K562 (cell line): ENCODE measurements at regions not wholly inside any gene's neighbourhood (a gene's known extent, or its start where the extent isn't known, plus 50 kb on each side); places are given as distances from the start of the nearest gene placed in this dataset.

ENCODE experiments used
- COPS2 ChIP-seq: fragments of 450-650 bp; conservative IDR thresholded peaks from 2 replicates; pipeline ENCODE4 v1.6.1; 2016; ENCODE audit warnings: mild to moderate bottlenecking, moderate library complexity
- CTBP1 ChIP-seq: fragments of 450-650 bp; IDR thresholded peaks from 2 replicates; pipeline ENCODE4 v1.6.1; 2016; ENCODE audit warnings: borderline replicate concordance
- GTF2F1 ChIP-seq: IDR thresholded peaks from 2 replicates; pipeline ENCODE4 v1.6.1; 2011; ENCODE audit warnings: low read depth, low read length, improper control_type of control experiment
- KAT8 ChIP-seq: fragments of 450-650 bp; IDR thresholded peaks from 2 replicates; pipeline ENCODE4 v1.6.1; 2016; ENCODE audit warnings: low read depth, mild to moderate bottlenecking
- L3MBTL2 ChIP-seq: fragments of 450-650 bp; IDR thresholded peaks from 2 replicates; pipeline ENCODE4 v1.6.1; 2016; ENCODE audit warnings: mild to moderate bottlenecking, moderate library complexity
- MAFG ChIP-seq: fragments of 450-650 bp; conservative IDR thresholded peaks from 2 replicates; pipeline ENCODE4 v1.6.1; 2016; ENCODE audit warnings: missing genetic modification characterization, missing compliant biosample characterization
- MCM7 ChIP-seq, 2 experiments: fragments of 450-650 bp; IDR thresholded peaks; 2 replicates each; pipeline ENCODE4 v1.6.1; 2016 to 2018
- MTF1 ChIP-seq: fragments of 250-450 bp; sonication (Bioruptor Pico); IDR thresholded peaks from 2 replicates; pipeline ENCODE4 v1.9.0; 2021; ENCODE audit warnings: moderate library complexity, mild to moderate bottlenecking, inconsistent platforms, borderline replicate concordance
- NCOR1 ChIP-seq: fragments of 450-650 bp; IDR thresholded peaks from 2 replicates; pipeline ENCODE4 v1.6.1; 2016; ENCODE audit warnings: mild to moderate bottlenecking, moderate library complexity
- PML ChIP-seq: IDR thresholded peaks from 2 replicates; pipeline ENCODE4 v1.6.1; 2012; ENCODE audit warnings: low read length, inconsistent platforms
- POLR2B ChIP-seq: fragments of 450-650 bp; IDR thresholded peaks from 2 replicates; pipeline ENCODE4 v1.6.1; 2018; ENCODE audit warnings: low read depth; ENCODE audit not compliant: partially characterized antibody
- TEAD2 ChIP-seq: fragments of 450-650 bp; IDR thresholded peaks from 2 replicates; pipeline ENCODE4 v1.6.1; 2016; ENCODE audit warnings: missing genetic modification characterization, control low read depth, missing compliant biosample characterization
- TEAD4 ChIP-seq, 2 experiments: sonication (generic) in 1 of 2; formaldehyde crosslinking in 1 of 2; IDR thresholded peaks; 2 replicates each; pipeline versions ENCODE4 v1.6.1 to v1.8.0; 2012 to 2022; ENCODE audit warnings: borderline replicate concordance in 1 of 2, inconsistent platforms in 1 of 2, low read length in 1 of 2, mild to moderate bottlenecking in 1 of 2, missing genetic modification reagents in 1 of 2
- THRB ChIP-seq: fragments of 450-650 bp; formaldehyde crosslinking; conservative IDR thresholded peaks from 2 replicates; pipeline ENCODE4 v1.4.0; 2022; ENCODE audit warnings: mild to moderate bottlenecking, missing genetic modification characterization
- ZNF165 ChIP-seq: fragments of 250-450 bp; sonication (Bioruptor Pico); IDR thresholded peaks from 2 replicates; pipeline ENCODE4 v1.4.0; 2020; ENCODE audit warnings: borderline replicate concordance
- ZNF717 ChIP-seq: fragments of 250-450 bp; sonication (Bioruptor Pico); IDR thresholded peaks from 2 replicates; pipeline ENCODE4 v1.5.0; 2021
- ZNF766 ChIP-seq: fragments of 200-800 bp; sonication (Bioruptor generic); conservative IDR thresholded peaks from 2 replicates; pipeline ENCODE4 v1.6.1; 2016; ENCODE audit warnings: missing genetic modification characterization, missing compliant biosample characterization
- TF ChIP-seq, protein P1 (sequence below): IDR thresholded peaks from 2 replicates; pipeline ENCODE4 v1.6.1; 2011; ENCODE audit warnings: borderline replicate concordance, low read depth, mild to moderate bottlenecking, moderate library complexity, low read length; ENCODE audit not compliant: insufficient read depth, poor library complexity, severe bottlenecking
- TF ChIP-seq, protein P2 (sequence below): fragments of 250-450 bp; sonication (Bioruptor Pico); IDR thresholded peaks from 2 replicates; pipeline ENCODE4 v1.5.0; 2021; ENCODE audit warnings: mild to moderate bottlenecking, borderline replicate concordance
- TF ChIP-seq, protein P3 (sequence below): fragments of 200-800 bp; sonication (Bioruptor generic); IDR thresholded peaks from 2 replicates; pipeline ENCODE4 v1.6.1; 2017; ENCODE audit warnings: missing genetic modification characterization, missing compliant biosample characterization

DNA sequence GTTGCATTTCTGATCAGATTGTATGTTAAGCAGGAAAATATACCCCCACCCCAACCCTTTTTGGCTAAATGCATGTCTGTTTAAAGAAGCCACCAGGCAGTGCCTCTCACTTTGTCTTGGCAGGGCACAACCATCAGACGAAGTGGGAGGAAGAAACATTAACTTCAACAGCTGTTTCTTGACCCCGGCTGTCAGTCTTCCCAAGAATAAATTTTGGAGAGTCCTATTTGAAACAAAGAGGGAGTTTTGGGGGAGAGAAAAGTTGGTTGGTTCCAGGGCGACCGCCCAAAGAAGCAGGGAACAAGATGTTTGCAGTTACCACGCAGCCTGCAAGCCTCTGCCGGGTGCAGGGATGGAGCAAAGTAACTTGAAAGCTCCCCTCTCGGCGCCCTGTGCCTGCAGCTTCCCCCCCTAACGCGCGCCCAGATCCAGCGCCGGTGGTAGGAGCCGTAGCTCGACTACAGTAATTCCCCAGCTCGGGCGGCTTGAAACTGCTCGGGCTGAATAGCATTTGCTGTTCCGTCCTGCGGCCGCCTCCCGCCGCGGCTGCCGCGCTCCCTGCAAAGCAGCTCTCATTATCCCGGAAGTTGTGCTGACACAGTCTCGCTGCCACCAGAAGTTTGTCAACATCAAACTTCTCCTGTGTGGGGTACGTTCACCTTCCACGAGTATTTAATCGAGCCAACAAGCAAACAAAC lies 100.7 kb upstream of the SSBP2 start (continued):
- TF ChIP-seq, protein P1, sequence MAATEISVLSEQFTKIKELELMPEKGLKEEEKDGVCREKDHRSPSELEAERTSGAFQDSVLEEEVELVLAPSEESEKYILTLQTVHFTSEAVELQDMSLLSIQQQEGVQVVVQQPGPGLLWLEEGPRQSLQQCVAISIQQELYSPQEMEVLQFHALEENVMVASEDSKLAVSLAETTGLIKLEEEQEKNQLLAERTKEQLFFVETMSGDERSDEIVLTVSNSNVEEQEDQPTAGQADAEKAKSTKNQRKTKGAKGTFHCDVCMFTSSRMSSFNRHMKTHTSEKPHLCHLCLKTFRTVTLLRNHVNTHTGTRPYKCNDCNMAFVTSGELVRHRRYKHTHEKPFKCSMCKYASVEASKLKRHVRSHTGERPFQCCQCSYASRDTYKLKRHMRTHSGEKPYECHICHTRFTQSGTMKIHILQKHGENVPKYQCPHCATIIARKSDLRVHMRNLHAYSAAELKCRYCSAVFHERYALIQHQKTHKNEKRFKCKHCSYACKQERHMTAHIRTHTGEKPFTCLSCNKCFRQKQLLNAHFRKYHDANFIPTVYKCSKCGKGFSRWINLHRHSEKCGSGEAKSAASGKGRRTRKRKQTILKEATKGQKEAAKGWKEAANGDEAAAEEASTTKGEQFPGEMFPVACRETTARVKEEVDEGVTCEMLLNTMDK = no peak
- TF ChIP-seq ZNF766 (CRISPR knock-in tag) = peak; percentile 2
- peak; percentile 76 for TF ChIP-seq NCOR1
- peak; percentile 50 for TF ChIP-seq L3MBTL2
- no peak for TF ChIP-seq COPS2
- 0 out of 2 replicates have a peak, but pooled peaks have one; percentile 18 for TF ChIP-seq MTF1 (CRISPR knock-in tag)
- peak; percentile 51; the same call in 1 of the 2 replicates for TF ChIP-seq THRB (CRISPR knock-in tag)
- no peak for TF ChIP-seq POLR2B
- TF ChIP-seq PML = no peak
- TF ChIP-seq TEAD4 (IDR thresholded peaks at IDR 0.05; ENCODE audit: low read length) = peak; percentile 72
- TF ChIP-seq TEAD4 (CRISPR knock-in tag; IDR thresholded peaks at IDR 0.05; ENCODE audit: borderline replicate concordance) = no peak
- TF ChIP-seq, protein P2, sequence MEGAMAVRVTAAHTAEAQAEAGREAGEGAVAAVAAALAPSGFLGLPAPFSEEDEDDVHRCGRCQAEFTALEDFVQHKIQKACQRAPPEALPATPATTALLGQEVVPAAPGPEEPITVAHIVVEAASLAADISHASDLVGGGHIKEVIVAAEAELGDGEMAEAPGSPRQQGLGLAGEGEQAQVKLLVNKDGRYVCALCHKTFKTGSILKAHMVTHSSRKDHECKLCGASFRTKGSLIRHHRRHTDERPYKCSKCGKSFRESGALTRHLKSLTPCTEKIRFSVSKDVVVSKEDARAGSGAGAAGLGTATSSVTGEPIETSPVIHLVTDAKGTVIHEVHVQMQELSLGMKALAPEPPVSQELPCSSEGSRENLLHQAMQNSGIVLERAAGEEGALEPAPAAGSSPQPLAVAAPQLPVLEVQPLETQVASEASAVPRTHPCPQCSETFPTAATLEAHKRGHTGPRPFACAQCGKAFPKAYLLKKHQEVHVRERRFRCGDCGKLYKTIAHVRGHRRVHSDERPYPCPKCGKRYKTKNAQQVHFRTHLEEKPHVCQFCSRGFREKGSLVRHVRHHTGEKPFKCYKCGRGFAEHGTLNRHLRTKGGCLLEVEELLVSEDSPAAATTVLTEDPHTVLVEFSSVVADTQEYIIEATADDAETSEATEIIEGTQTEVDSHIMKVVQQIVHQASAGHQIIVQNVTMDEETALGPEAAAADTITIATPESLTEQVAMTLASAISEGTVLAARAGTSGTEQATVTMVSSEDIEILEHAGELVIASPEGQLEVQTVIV (CRISPR knock-in tag) = no peak
- peak; percentile 82 for TF ChIP-seq CTBP1
- TF ChIP-seq MCM7 (IDR thresholded peaks at IDR 0.05) = no peak
- TF ChIP-seq, protein P3, sequence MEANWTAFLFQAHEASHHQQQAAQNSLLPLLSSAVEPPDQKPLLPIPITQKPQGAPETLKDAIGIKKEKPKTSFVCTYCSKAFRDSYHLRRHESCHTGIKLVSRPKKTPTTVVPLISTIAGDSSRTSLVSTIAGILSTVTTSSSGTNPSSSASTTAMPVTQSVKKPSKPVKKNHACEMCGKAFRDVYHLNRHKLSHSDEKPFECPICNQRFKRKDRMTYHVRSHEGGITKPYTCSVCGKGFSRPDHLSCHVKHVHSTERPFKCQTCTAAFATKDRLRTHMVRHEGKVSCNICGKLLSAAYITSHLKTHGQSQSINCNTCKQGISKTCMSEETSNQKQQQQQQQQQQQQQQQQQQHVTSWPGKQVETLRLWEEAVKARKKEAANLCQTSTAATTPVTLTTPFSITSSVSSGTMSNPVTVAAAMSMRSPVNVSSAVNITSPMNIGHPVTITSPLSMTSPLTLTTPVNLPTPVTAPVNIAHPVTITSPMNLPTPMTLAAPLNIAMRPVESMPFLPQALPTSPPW (CRISPR knock-in tag) = peak; percentile 94
- no peak for TF ChIP-seq ZNF165 (CRISPR knock-in tag)
- TF ChIP-seq ZNF717 (CRISPR knock-in tag) = no peak
- TF ChIP-seq TEAD2 (tag) = peak; percentile 69; the same call in 1 of the 2 replicates
- TF ChIP-seq KAT8 = no peak
- TF ChIP-seq GTF2F1 = no peak
- TF ChIP-seq MAFG = no peak
